Ovary (tissue), 3 donors: ENCODE measurements at regions not wholly inside any gene's neighbourhood (a gene's known extent, or its start where the extent isn't known, plus 50 kb on each side); places are given as distances from the start of the nearest gene placed in this dataset.

Source experiments
- CTCF ChIP-seq, 3 donors: fragments of 450-650 bp in 2 of 3; fragments of 200-600 bp in 1 of 3; IDR thresholded peaks; one replicate each; pipeline versions ENCODE4 v1.5.1 to v1.8.0; 2016 to 2022; ENCODE audit warnings: antibody characterized with exemption in 3 of 3, mild to moderate bottlenecking in 1 of 3
- EP300 ChIP-seq: sonication (generic); formaldehyde crosslinking; IDR thresholded peaks from one replicate; pipeline ENCODE4 v1.6.1; 2017; ENCODE audit warnings: antibody characterized with exemption
- donor health status: DM: no; HTN: no; CAD: no.

DNA sequence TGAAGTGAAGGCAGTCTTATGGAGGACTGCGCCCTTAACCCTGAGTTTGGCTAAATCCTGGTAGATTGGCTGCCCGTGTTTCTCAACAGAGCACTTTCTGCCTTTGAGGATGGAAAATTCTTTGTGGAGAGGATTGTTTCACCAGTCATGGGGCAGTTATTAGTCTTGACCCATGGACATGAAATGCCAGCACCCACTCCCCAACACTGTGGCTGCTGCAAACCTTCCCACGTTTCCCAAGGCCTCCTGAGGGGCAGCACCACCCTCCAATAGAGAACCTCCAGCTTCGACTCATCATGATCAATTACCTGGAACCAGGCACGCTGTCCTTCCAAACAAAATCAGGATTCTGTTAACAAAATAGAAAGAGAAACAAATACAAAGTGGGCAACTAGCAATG is 117.8 kb downstream of the PXDC1 start:
- TF ChIP-seq CTCF (IDR thresholded peaks at IDR 0.05) = no peak
- no peak for TF ChIP-seq EP300
